T-helper 22 cell (primary cell): ENCODE measurements at regions not wholly inside any gene's neighbourhood (a gene's known extent, or its start where the extent isn't known, plus 50 kb on each side); places are given as distances from the start of the nearest gene placed in this dataset.

Experiments used
- DNase-seq: peaks from one replicate; pipeline ENCODE4 v3.0.0-alpha.2; 2020; ENCODE audit warnings: low read depth

GRCh38 chr2:6290217-6291015, 575.3 kb downstream of the CMPK2 start:
- DNase-seq: no peak

GRCh38 chr2:6294791-6295190, 570.9 kb downstream of the CMPK2 start:
- no peak for DNase-seq

GRCh38 chr2:6297238-6297637, 568.5 kb downstream of the CMPK2 start:
- no peak for DNase-seq

- no peak for DNase-seq
Observed at GRCh38 chr2:6301426-6301825, 564.3 kb downstream of the CMPK2 start.

GRCh38 chr2:6308986-6309385, 556.7 kb downstream of the CMPK2 start:
- DNase-seq: no peak

- no peak for DNase-seq
Observed at GRCh38 chr2:6309415-6310255, 556.1 kb downstream of the CMPK2 start.

GRCh38 chr2:6310256-6311215, 555.2 kb downstream of the CMPK2 start:
- DNase-seq: no peak

- no peak for DNase-seq
Observed at GRCh38 chr2:6312367-6312766, 553.3 kb downstream of the CMPK2 start.

GRCh38 chr2:6314218-6314960, 551.3 kb downstream of the CMPK2 start:
- no peak for DNase-seq

- no peak for DNase-seq
Observed at GRCh38 chr2:6325616-6326015, 540.1 kb downstream of the CMPK2 start.

- no peak for DNase-seq
Observed at GRCh38 chr2:6326958-6327357, 538.7 kb downstream of the CMPK2 start.

- DNase-seq: no peak
Observed at GRCh38 chr2:6336752-6337471, 528.8 kb downstream of the CMPK2 start.

- DNase-seq: no peak
Observed at GRCh38 chr2:6337472-6337820, 528.3 kb downstream of the CMPK2 start.

- no peak for DNase-seq
Observed at GRCh38 chr2:6341588-6342129, 524.0 kb downstream of the CMPK2 start.

GRCh38 chr2:6342273-6342920, 523.3 kb downstream of the CMPK2 start:
- no peak for DNase-seq

GRCh38 chr2:6343076-6343475, 522.6 kb downstream of the CMPK2 start:
- DNase-seq: no peak

- no peak for DNase-seq
Observed at GRCh38 chr2:6352247-6352646, 513.5 kb downstream of the CMPK2 start.

GRCh38 chr2:6352906-6353515, 512.7 kb downstream of the CMPK2 start:
- no peak for DNase-seq

GRCh38 chr2:6353669-6354068, 512.0 kb downstream of the CMPK2 start:
- no peak for DNase-seq

- no peak for DNase-seq
Observed at GRCh38 chr2:6354546-6354945, 511.2 kb downstream of the CMPK2 start.
